ENCODE measurements at regions not wholly inside any gene's neighbourhood (a gene's known extent, or its start where the extent isn't known, plus 50 kb on each side); places are given as distances from the start of the nearest gene placed in this dataset.

GRCh38 chr1:218711884-218712674 is 366.9 kb downstream of the TGFB2 start:
- no peak overlapping the region; the same call in 1 of the 2 replicates for H3K27ac ChIP-seq (ENCODE audit: low read depth, low read length)
- H3K4me2 ChIP-seq (ENCODE audit: insufficient read depth in 1 of 2, low read depth in 2 of 2, low read length in 2 of 2): no peak overlapping the region
- no peaks in the 10 kb centered on the region for H3K4me1 ChIP-seq (replicated peaks in 1 of 4; ENCODE audit: control insufficient read depth in 3 of 4, insufficient read depth in 4 of 4, low read length in 3 of 4)
- no peak overlapping the region for H2BK12ac ChIP-seq (ENCODE audit: low read depth, low read length)
- H2BK120ac ChIP-seq (replicated peaks; ENCODE audit: low read depth, low read length): no peak overlapping the region
- no peak overlapping the region for H3K23ac ChIP-seq (ENCODE audit: insufficient read length)
- no peak overlapping the region for H2AK5ac ChIP-seq (ENCODE audit: low read depth, low read length)
- H3K36me3 ChIP-seq (ENCODE audit: control insufficient read depth in 2 of 4, insufficient read depth in 4 of 4, low read length in 3 of 4): no peaks in the 10 kb centered on the region
- FAIRE-seq: no peak
- no peak overlapping the region for H3K9ac ChIP-seq (replicated peaks in 1 of 4; ENCODE audit: extremely low read depth in 1 of 4, low read depth in 3 of 4, low read length in 3 of 4)
- H3K4me3 ChIP-seq (ENCODE audit: extremely low read depth in 1 of 4, insufficient read depth in 2 of 4, low read depth in 3 of 4, low read length in 4 of 4): no peak overlapping the region
- H3K79me1 ChIP-seq (ENCODE audit: low read depth, low read length): no peaks in the 10 kb centered on the region
- 93% methylated on average over 8 of the region's 9 CpGs; no CpG with 5 or more reads in 1 of the 2 experiments for WGBS, 2 experiments (ENCODE audit: extremely low coverage in 1 of 2, insufficient coverage in 1 of 2, insufficient read length in 1 of 2, insufficient replicate concordance in 2 of 2, low coverage in 1 of 2, low lambda C conversion rate in 2 of 2, missing lambda C conversion rate in 1 of 2)
- no peak overlapping the region for H2BK15ac ChIP-seq (ENCODE audit: low read length)
- H2BK20ac ChIP-seq (ENCODE audit: low read length): no peak overlapping the region
- H3K18ac ChIP-seq (ENCODE audit: extremely low read depth, low read length): no peak overlapping the region
- H4K8ac ChIP-seq (ENCODE audit: extremely low read depth, insufficient read depth, low read length): no peak overlapping the region
- TF ChIP-seq USF2 (IDR thresholded peaks at IDR 0.05; ENCODE audit: low read length): no peak
- no peak for TF ChIP-seq POLR2A (IDR thresholded peaks at IDR 0.05; ENCODE audit: control extremely low read depth in 1 of 2, low read depth in 2 of 2, low read length in 2 of 2)
- TF ChIP-seq RFX5 (IDR thresholded peaks at IDR 0.05; ENCODE audit: borderline replicate concordance, low read depth, low read length): no peak
- TF ChIP-seq SRF (IDR thresholded peaks at IDR 0.05; ENCODE audit: low read depth, low read length): no peak
- TF ChIP-seq SAP30 (IDR thresholded peaks at IDR 0.05; ENCODE audit: insufficient read depth, insufficient replicate concordance, low read length): no peak
- peak overlapping the region; percentile 14; the same call in 1 of the 2 replicates for H2AFZ ChIP-seq (ENCODE audit: low read length)
- ChIA-PET CTCF (ENCODE audit: partially characterized antibody) (no interaction called here), POLR2A (ENCODE audit: partially characterized antibody) (no interaction called here)
- no peak overlapping the region for H4K5ac ChIP-seq (ENCODE audit: insufficient read length, low read depth, low read length)
- H3K4ac ChIP-seq (replicated peaks; ENCODE audit: insufficient read length, low read depth, low read length): no peak overlapping the region
- H4K20me1 ChIP-seq (replicated peaks in 1 of 2; ENCODE audit: control insufficient read depth in 1 of 2, insufficient read depth in 2 of 2, low read length in 2 of 2): no peaks in the 10 kb centered on the region
- no peak overlapping the region for H2BK5ac ChIP-seq (ENCODE audit: low read depth, low read length)
- no peak overlapping the region for H3K56ac ChIP-seq (replicated peaks; ENCODE audit: insufficient read length, low read depth, low read length)
- DNase-seq (ENCODE audit: low read depth in 1 of 2, low spot score in 2 of 2): no peak
- no peak overlapping the region for H3K14ac ChIP-seq (ENCODE audit: insufficient read length)
- no peak overlapping the region for H4K91ac ChIP-seq (replicated peaks; ENCODE audit: insufficient read length, low read length)
- H3K9me3 ChIP-seq (ENCODE audit: insufficient read depth in 2 of 2, low read depth in 1 of 2, low read length in 1 of 2): no peaks in the 10 kb centered on the region; a peak in 1 of 4 replicates
- H3K23me2 ChIP-seq (ENCODE audit: low read depth, low read length): no peaks in the 10 kb centered on the region
- no peaks in the 10 kb centered on the region for H3K79me2 ChIP-seq (ENCODE audit: control insufficient read depth in 1 of 2, insufficient read depth in 2 of 2, low read length in 2 of 2)
- no peaks in the 10 kb centered on the region for H3K27me3 ChIP-seq (replicated peaks in 1 of 4; ENCODE audit: control insufficient read depth in 3 of 4, extremely low read depth in 1 of 4, insufficient read depth in 3 of 4, low read length in 3 of 4)
